HG03045 (cell line): ENCODE measurements at regions not wholly inside any gene's neighbourhood (a gene's known extent, or its start where the extent isn't known, plus 50 kb on each side); places are given as distances from the start of the nearest gene placed in this dataset.
"Not testable (repeated sequence)": the region's sequence is repeated elsewhere in the genome, so short reads cannot be mapped to it uniquely, and the experiment has no call there.

Experiments
- ATAC-seq: cut with Tn5 transposase; IDR thresholded peaks from one replicate; pipeline ENCODE4 v1.9.1; 2021; ENCODE audit warnings: mild to moderate bottlenecking, moderate library complexity; ENCODE audit not compliant: unreplicated experiment

DNA sequence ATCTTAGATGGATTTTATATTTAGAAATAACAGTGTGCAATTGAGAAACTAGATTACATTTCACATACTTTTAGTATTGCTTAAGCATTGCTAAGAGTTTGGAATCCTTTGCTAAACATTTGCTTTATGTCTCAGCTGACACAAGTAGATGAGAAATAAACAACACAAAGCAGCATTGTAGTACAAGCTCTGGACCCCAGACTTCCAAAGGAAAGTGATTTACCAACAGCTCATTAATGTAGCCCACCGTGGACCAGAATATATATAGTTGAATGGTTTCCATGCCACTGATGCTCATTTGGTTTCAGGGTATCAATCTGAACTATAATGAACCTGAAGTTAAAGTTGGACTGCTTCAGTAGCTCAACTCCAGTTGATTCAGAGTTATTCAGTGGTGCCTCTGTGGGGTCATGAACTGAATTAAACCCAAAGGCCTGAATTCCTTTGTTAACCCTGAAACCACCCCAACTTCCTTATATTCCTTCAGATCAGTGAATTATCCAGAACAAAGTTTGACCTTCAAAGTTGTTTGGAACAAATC lies 132.1 kb upstream of the NEIL3 start:
- no peak for ATAC-seq

DNA sequence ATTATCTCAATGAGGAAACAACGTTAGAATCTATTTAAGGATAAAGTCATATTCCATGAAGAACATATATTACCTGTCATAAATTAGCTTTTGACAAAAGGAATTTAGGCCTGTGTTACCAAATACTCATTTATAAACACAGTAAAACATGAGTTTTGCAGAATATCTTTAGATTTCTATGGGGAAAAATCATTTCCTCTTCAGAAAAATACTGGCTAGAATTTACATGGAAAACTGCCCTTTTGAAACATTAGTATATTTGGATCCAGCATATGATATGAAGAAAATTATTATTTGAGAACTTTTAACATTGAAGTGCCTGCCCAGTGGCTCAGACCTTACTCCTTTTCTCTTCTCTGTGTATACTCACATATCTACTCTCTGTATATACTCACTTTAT lies 131.4 kb upstream of the NEIL3 start:
- ATAC-seq, result no peak

- ATAC-seq, result no peak
These were observed 127.5 kb upstream of the NEIL3 start for GRCh38 chr4:177182166-177182565.

- no peak for ATAC-seq
These were observed 126.9 kb upstream of the NEIL3 start for GRCh38 chr4:177182728-177183127.

GRCh38 chr4:177185151-177185550 lies 124.5 kb upstream of the NEIL3 start:
- no peak for ATAC-seq

- ATAC-seq, result no peak
These were observed 124.1 kb upstream of the NEIL3 start for GRCh38 chr4:177185579-177185978.

GRCh38 chr4:177187371-177187770 lies 122.3 kb upstream of the NEIL3 start:
- no peak for ATAC-seq

DNA sequence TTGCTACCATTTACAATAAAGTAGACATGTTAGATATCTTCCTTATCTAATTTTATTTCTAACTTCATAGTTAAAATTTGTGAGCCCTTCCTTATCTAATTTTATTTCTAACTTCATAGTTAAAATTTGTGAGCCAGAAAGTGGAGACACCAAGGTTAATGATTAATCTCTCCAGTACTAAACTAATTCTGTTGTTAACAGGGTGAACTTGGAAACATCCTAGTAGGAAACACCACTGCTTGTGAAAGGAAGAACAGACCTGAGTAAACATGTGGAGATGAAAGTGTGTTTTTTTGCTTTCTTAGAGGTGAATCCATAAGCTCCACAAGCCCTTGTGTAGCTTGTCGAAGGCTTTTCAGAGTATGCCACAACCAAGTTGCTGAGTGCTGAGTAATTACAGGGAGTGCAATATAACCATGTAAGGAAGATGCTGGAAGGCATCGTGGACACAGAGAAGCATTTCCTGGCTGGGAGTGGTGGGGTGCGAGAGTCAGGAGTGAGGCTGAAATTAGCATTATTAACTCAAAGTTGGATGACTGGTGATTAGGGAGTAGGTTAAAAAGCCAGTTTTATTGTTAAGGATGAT lies 118.6 kb upstream of the NEIL3 start:
- no peak for ATAC-seq

DNA sequence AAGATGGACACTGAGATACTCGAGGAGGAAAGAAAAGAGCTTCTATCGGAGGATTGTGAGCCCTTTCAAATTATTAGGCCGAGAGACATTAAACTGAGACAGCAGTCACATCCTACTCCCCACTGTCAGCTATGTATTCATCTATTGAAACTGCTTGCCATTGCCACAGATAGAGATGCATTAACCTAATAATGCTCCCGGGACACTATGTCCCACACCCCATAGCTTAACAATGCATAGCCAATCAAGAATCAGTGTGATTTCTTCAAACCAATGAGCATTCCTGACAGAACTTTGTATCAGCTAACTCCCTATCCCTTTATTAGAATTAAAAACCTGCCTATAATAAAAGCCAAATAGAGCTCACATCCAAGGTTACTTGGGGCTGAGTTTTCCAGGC lies 118.1 kb upstream of the NEIL3 start:
- no peak for ATAC-seq

DNA sequence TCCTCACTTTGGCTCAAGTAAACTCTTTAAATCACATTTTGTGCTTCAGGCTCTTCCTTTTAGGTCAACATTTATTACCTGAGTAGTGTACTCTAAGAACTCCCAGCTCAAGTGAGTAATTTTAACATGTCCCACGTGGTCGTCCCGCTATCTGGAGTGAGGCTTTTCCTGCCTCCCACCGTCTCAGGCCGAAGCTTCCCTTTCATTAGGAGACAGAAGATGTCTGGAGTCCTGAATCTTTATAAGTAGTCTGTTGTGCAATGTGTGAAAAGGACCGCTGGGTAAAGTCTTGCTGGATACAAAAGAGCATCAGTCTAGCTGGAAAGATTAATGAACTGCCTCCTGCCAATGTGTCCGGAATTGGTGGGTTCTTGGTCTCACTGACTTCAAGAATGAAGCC lies 117.7 kb upstream of the NEIL3 start:
- no peak for ATAC-seq

DNA sequence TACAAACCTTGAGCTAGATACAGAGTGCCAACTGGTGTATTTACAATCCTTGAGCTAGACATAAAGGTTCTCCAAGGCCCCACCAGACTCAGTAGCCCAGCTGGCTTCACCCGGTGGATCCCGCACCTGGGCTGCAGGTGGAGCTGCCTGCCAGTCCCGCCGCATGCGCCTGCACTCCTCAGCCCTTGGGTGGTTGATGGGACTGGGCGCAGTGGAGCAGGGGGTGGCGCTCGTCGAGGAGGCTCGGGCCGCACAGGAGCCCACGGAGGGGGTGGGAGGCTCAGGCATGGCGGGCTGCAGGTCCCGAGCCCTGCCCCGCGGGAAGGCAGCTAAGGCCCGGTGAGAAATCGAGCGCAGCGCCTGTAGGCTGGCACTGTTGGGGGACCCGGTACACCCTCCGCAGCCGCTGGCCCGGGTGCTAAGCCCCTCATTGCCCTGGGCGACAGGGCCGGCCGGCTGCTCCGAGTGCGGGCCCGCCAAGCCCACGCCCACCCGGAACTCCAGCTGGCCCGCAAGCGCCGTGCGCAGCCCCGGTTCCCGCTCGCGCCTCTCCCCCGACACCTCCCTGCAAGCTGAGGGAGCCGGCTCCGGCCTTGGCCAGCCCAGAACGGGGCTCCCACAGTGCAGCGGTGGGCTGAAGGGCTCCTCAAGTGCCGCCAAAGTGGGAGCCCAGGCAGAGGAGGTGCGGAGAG lies 116.5 kb upstream of the NEIL3 start:
- ATAC-seq, result not testable (repeated sequence)

- no peak for ATAC-seq
These were observed 114.8 kb upstream of the NEIL3 start for GRCh38 chr4:177194906-177195305.

GRCh38 chr4:177196615-177197014 lies 113.1 kb upstream of the NEIL3 start:
- no peak for ATAC-seq

DNA sequence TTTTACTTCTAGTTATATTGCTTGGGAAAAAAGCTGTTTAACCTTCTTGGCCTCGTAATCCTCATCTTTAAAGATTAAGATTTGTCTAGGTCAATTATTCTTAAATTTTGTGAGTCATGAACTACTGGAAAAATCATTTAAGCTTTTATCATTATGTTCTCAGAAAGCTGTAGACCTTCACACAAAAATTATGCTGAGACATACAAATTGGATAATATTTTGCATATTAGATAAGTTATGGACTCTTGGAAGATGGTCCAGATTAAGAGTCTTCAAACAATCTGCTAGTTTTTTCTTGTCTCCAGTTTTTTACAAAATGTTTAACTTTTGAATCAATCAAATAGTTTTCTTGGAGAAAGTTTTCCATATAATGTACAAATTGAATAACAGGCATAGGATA lies 108.1 kb upstream of the NEIL3 start:
- no peak for ATAC-seq

GRCh38 chr4:177204126-177204525 lies 105.5 kb upstream of the NEIL3 start:
- ATAC-seq, result no peak

DNA sequence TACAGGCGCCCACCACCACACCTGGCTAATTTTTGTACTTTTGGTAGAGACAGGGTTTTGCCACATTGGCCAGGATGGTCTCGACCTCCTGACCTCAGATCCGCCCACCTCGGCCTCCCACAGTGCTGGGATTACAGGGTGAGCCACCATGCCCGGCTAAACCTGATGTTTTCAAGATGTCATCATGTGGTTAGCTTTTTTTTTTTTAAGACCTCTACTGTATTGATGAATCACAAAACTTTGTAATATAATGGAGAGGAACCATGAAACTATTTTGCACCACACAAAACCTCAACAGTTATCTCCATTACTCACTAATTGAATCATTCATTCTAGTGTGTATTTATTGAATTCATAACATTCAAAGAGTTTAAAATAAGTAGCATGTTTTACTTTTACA lies 94.7 kb upstream of the NEIL3 start:
- no peak for ATAC-seq

DNA sequence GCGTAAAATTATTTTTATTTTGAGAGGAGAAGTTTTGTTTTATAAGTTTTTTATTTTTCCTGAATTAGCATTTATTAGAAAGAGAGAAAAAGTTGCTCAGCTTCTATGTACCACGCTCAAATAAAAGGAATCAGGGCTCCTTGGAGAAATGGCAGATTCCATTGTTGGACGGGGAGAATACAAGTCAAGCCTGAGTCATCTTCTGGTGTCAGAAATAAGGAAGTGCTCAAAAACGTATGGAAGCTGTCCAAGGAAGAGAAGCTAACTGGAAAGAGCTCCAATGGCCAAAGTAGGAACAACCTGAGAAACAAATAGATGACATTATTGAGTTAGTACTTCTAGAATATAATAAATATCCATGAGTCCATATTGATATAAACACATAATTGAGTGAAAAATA lies 89.3 kb upstream of the NEIL3 start:
- ATAC-seq, result no peak

DNA sequence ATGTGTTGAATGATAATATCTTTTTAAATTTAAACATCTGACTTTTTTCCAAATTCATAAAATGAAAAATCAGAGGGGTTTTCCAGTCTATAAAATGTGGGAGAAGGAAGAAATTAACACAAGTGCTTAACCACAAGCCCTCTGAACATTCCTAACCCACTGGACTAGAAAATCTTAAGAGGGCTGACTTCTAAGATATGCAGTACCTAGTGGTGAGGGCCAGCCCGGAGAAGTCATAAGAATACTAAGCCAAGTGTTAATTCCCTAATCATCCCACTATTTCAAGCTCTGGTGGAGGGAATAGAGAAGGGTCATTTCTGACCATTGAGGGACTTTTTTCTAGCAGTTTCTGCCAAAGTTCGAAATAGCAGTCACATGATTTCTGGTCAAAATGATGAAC lies 86.9 kb upstream of the NEIL3 start:
- ATAC-seq, result no peak

DNA sequence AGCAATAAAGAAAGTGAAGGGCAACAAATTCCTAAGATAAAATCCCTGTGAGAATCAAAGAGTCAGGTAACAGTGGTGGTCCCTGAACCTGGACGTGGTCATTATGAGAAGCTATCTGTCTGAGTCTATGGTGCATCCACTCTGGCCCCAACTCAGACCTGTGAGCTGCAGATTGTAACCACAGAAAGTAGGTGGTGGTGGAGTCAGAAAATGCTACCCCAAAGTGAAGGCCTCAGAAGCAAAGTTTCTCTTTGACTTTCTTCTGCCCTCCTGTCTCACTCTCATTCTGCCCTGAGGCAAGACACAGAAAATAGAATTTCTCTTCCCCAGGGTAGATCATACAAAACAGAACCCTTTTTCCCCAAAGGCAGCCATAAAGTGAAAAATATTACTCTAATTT lies 84.1 kb upstream of the NEIL3 start:
- ATAC-seq, result peak; percentile 75

DNA sequence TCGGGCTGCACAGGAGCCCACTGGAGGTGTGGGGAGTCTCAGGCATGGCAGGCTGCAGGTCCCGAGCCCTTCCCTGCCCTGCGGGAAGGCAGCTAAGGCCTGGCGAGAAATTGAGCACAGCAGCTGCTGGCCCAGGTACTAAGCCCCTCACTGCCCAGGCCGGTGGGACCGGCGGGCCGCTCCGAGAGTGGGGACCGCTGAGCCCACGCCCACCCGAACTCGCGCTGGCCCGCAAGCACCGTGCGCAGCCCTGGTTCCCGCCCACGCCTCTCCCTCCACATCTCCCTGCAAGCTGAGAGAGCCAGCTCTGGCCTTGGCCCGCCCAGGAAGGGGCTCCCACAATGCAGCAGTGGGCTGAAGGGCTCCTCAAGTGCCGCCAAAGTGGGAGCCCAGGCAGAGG lies 82.0 kb upstream of the NEIL3 start:
- ATAC-seq, result no peak

DNA sequence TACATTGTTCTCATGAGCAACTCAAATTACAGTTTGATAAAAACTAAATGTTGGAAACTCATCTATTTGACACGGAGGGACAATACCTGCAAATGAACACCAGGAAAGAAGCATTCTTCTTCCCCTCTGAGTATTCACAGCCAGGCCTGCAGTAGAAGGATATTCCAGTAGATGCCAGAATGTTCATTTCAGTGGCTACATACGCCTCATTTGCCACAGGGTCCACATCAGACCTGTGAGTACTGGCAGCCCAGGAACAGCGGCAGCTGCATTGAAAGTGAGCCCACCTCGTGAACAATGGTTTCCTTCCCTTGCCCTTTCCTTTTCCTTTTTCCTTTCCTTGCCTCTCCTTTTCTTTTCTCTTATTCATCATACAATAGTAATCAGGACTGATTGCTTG lies 81.1 kb upstream of the NEIL3 start:
- ATAC-seq, result no peak

DNA sequence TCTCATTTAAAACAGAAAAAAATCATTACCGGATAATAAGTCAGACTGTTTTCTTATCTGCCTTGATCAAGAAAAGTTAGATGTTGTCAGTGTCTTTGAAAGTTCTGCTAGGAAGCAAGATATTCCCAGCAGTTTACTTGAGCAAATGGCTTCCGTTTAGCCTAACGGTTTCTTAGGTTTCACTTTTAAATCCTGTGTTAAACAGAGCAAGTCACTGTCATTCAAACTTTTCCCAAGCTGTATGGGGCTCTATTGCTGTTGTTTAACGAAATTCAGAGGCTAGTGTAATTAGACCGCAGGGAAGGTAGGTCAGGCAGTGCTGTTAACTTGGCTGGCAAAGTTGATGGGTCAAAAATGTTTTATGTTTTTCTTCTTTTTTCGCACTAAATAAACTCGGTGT lies 80.3 kb upstream of the NEIL3 start:
- no peak for ATAC-seq

GRCh38 chr4:177232473-177232872 lies 77.2 kb upstream of the NEIL3 start:
- no peak for ATAC-seq
